ENCODE measurements at regions not wholly inside any gene's neighbourhood (a gene's known extent, or its start where the extent isn't known, plus 50 kb on each side); places are given as distances from the start of the nearest gene placed in this dataset.

- CTCF ChIA-PET, result no interaction called here
- peaks cover 13% of the 10 kb centered on the region for H3K4me1 ChIP-seq (ENCODE audit: insufficient read depth, low read length, poor library complexity, severe bottlenecking)
- POLR2A ChIA-PET (ENCODE audit: low non-redundant PET), result no interaction called here
- no peak overlapping the region for H3K4me3 ChIP-seq (ENCODE audit: low read depth, low read length, poor library complexity, severe bottlenecking)
- no peak overlapping the region for H3K27ac ChIP-seq (ENCODE audit: low read depth, low read length, poor library complexity, severe bottlenecking)
- no TSS peak for BruUV-seq (replicated peaks)
- intact Hi-C loops (cut with micrococcal nuclease; ENCODE audit: unreplicated experiment), result loop anchor here (5.0 kb wide), 1 partner anchor 211 kb away; no protein-coding TSS in a partner anchor
- TF ChIP-seq EZH2 (IDR thresholded peaks at IDR 0.05; ENCODE audit: borderline replicate concordance, low read depth, low read length, poor library complexity, severe bottlenecking) (no peak), CTCF (conservative IDR thresholded peaks at IDR 0.05; ENCODE audit: low read depth, low read length) (no peak)
- H3K27me3 ChIP-seq (replicated peaks; ENCODE audit: insufficient read depth, low read depth, low read length, poor library complexity), result no peaks in the 10 kb centered on the region
- H3K9me3 ChIP-seq (ENCODE audit: low read depth, low read length, poor library complexity, severe bottlenecking), result no peaks in the 10 kb centered on the region
- no peak for DNase-seq (ENCODE audit: low spot score)
- H3K36me3 ChIP-seq (ENCODE audit: insufficient read depth, low read length, poor library complexity, severe bottlenecking), result no peaks in the 10 kb centered on the region
These were observed 82.2 kb upstream of the SLCO6A1 start for GRCh38 chr5:102581011-102581410.

- BruUV-seq (replicated peaks), result no TSS peak
- Histone ChIP-seq H3K4me3 (ENCODE audit: low read depth, low read length, poor library complexity, severe bottlenecking) (no peak overlapping the region), H3K9me3 (ENCODE audit: low read depth, low read length, poor library complexity, severe bottlenecking) (no peaks in the 10 kb centered on the region), H3K4me1 (ENCODE audit: insufficient read depth, low read length, poor library complexity, severe bottlenecking) (peaks cover 13% of the 10 kb centered on the region), H3K36me3 (ENCODE audit: insufficient read depth, low read length, poor library complexity, severe bottlenecking) (no peaks in the 10 kb centered on the region), H3K27me3 (replicated peaks; ENCODE audit: insufficient read depth, low read depth, low read length, poor library complexity) (no peaks in the 10 kb centered on the region), H3K27ac (ENCODE audit: low read depth, low read length, poor library complexity, severe bottlenecking) (no peak overlapping the region)
- intact Hi-C loops (cut with micrococcal nuclease; ENCODE audit: unreplicated experiment), result loop anchor here (1.0 to 5.0 kb wide), 5 partner anchors 88 to 642 kb away; no protein-coding TSS in a partner anchor
- no peak for DNase-seq (ENCODE audit: low spot score)
- CTCF ChIA-PET, result no interaction called here
- POLR2A ChIA-PET (ENCODE audit: low non-redundant PET), result no interaction called here
- TF ChIP-seq CTCF (conservative IDR thresholded peaks at IDR 0.05; ENCODE audit: low read depth, low read length) (no peak), EZH2 (IDR thresholded peaks at IDR 0.05; ENCODE audit: borderline replicate concordance, low read depth, low read length, poor library complexity, severe bottlenecking) (no peak)
These were observed 83.9 kb upstream of the SLCO6A1 start for GRCh38 chr5:102582696-102583095.

GRCh38 chr5:102583276-102584124, 84.7 kb upstream of the SLCO6A1 start:
- POLR2A ChIA-PET (ENCODE audit: low non-redundant PET), result no interaction called here

More at GRCh38 chr5:102583276-102584124, 84.7 kb upstream of the SLCO6A1 start:
- Histone ChIP-seq H3K4me3 (ENCODE audit: low read depth, low read length, poor library complexity, severe bottlenecking) (no peak overlapping the region), H3K4me1 (ENCODE audit: insufficient read depth, low read length, poor library complexity, severe bottlenecking) (peaks cover 13% of the 10 kb centered on the region), H3K36me3 (ENCODE audit: insufficient read depth, low read length, poor library complexity, severe bottlenecking) (no peaks in the 10 kb centered on the region), H3K27me3 (replicated peaks; ENCODE audit: insufficient read depth, low read depth, low read length, poor library complexity) (no peaks in the 10 kb centered on the region), H3K27ac (ENCODE audit: low read depth, low read length, poor library complexity, severe bottlenecking) (no peak overlapping the region), H3K9me3 (ENCODE audit: low read depth, low read length, poor library complexity, severe bottlenecking) (no peaks in the 10 kb centered on the region)
- BruUV-seq (replicated peaks), result no TSS peak
- intact Hi-C loops (cut with micrococcal nuclease; ENCODE audit: unreplicated experiment), result loop anchor here (1.0 to 5.0 kb wide), 6 partner anchors 87 to 641 kb away; no protein-coding TSS in a partner anchor
- CTCF ChIA-PET, result interaction anchor here (1.3 kb wide), 1 partner anchor 641 kb away, joined by 3 read pairs; no protein-coding TSS in a partner anchor
- peak; percentile 66 for DNase-seq (ENCODE audit: low spot score)
- TF ChIP-seq EZH2 (IDR thresholded peaks at IDR 0.05; ENCODE audit: borderline replicate concordance, low read depth, low read length, poor library complexity, severe bottlenecking) (no peak), CTCF (conservative IDR thresholded peaks at IDR 0.05; ENCODE audit: low read depth, low read length) (peak; percentile 75)

All from A673 (cell line).